Activated T-helper 1 cell treated with Interleukin-2 at 50 U/mL for 16 hours (primary cell): ENCODE measurements at regions not wholly inside any gene's neighbourhood (a gene's known extent, or its start where the extent isn't known, plus 50 kb on each side); places are given as distances from the start of the nearest gene placed in this dataset.

Source experiments
- DNase-seq: peaks from one replicate; pipeline ENCODE4 v3.0.0-alpha.2; 2020; ENCODE audit warnings: low read depth

GRCh38 chr1:61520401-61520800 lies 204.5 kb downstream of the TM2D1 start:
- no peak for DNase-seq

GRCh38 chr1:61519631-61520030 lies 205.3 kb downstream of the TM2D1 start:
- DNase-seq = no peak

GRCh38 chr1:61518670-61519400 lies 206.1 kb downstream of the TM2D1 start:
- no peak for DNase-seq

- no peak for DNase-seq
These were observed 207.6 kb downstream of the TM2D1 start for GRCh38 chr1:61517345-61517744.

- DNase-seq = no peak
These were observed 209.8 kb downstream of the TM2D1 start for GRCh38 chr1:61515096-61515495.
